Skin of body (tissue), 1 donor: ENCODE measurements at regions not wholly inside any gene's neighbourhood (a gene's known extent, or its start where the extent isn't known, plus 50 kb on each side); places are given as distances from the start of the nearest gene placed in this dataset.

Experiments used
- DNase-seq: peaks from one replicate; lab custom pipeline; 2025; lab: John Stamatoyannopoulos, UW

- no peak for DNase-seq
These were observed 187.0 kb downstream of the MID1IP1 start for GRCh38 chrX:38988301-38988700.

GRCh38 chrX:38989076-38989475 is 187.8 kb downstream of the MID1IP1 start:
- no peak for DNase-seq

GRCh38 chrX:38991656-38992440 is 190.6 kb downstream of the MID1IP1 start:
- DNase-seq: no peak

GRCh38 chrX:38992441-38993096 is 191.3 kb downstream of the MID1IP1 start:
- DNase-seq: no peak

GRCh38 chrX:38993500-38993899 is 192.2 kb downstream of the MID1IP1 start:
- DNase-seq: no peak

- DNase-seq: no peak
These were observed 197.8 kb downstream of the MID1IP1 start for GRCh38 chrX:38999099-38999498.

- no peak for DNase-seq
These were observed 198.9 kb downstream of the MID1IP1 start for GRCh38 chrX:38999967-39000745.

- DNase-seq: no peak
These were observed 199.5 kb downstream of the MID1IP1 start for GRCh38 chrX:39000802-39001201.

GRCh38 chrX:39002466-39002865 is 201.2 kb downstream of the MID1IP1 start:
- no peak for DNase-seq

- no peak for DNase-seq
These were observed 207.3 kb downstream of the MID1IP1 start for GRCh38 chrX:39008549-39008948.

GRCh38 chrX:39011454-39012221 is 210.4 kb downstream of the MID1IP1 start:
- no peak for DNase-seq

- no peak for DNase-seq
These were observed 211.4 kb downstream of the MID1IP1 start for GRCh38 chrX:39012621-39013111.

GRCh38 chrX:39016556-39016955 is 215.3 kb downstream of the MID1IP1 start:
- DNase-seq: no peak

- DNase-seq: no peak
These were observed 215.8 kb downstream of the MID1IP1 start for GRCh38 chrX:39017077-39017476.

- DNase-seq: no peak
These were observed 216.5 kb downstream of the MID1IP1 start for GRCh38 chrX:39017716-39018115.

GRCh38 chrX:39018541-39018940 is 217.3 kb downstream of the MID1IP1 start:
- DNase-seq: no peak

GRCh38 chrX:39019056-39019455 is 217.8 kb downstream of the MID1IP1 start:
- no peak for DNase-seq

GRCh38 chrX:39020051-39020669 is 218.9 kb downstream of the MID1IP1 start:
- no peak for DNase-seq

- DNase-seq: no peak
These were observed 220.8 kb downstream of the MID1IP1 start for GRCh38 chrX:39022106-39022505.

- DNase-seq: no peak
These were observed 228.0 kb downstream of the MID1IP1 start for GRCh38 chrX:39029221-39029620.

- DNase-seq: no peak
These were observed 229.4 kb downstream of the MID1IP1 start for GRCh38 chrX:39030636-39031035.
